MM.1S (cell line): ENCODE measurements at regions not wholly inside any gene's neighbourhood (a gene's known extent, or its start where the extent isn't known, plus 50 kb on each side); places are given as distances from the start of the nearest gene placed in this dataset.

Experiments
- DNase-seq: peaks from one replicate; pipeline ENCODE4 v3.0.0-alpha.2; 2015
- H2AFZ ChIP-seq: fragments of 300-600 bp; sonication (generic); 2 replicates; pipeline ENCODE4 v1.6.0; 2016; ENCODE audit warnings: antibody characterized with exemption, low read length
- H3F3A ChIP-seq: fragments of 300-600 bp; sonication (generic); 2 replicates; pipeline ENCODE4 v1.6.1; 2016; ENCODE audit warnings: mild to moderate bottlenecking, antibody characterized with exemption, low read length, moderate library complexity, mixed read lengths; ENCODE audit not compliant: insufficient read depth
- H3K27ac ChIP-seq: fragments of 300-600 bp; sonication (generic); 2 replicates; pipeline ENCODE4 v1.5.1; 2016; ENCODE audit warnings: mild to moderate bottlenecking, low read length
- H3K27me3 ChIP-seq: fragments of 300-600 bp; sonication (generic); replicated peaks from 2 replicates; pipeline ENCODE4 v1.6.0; 2016; ENCODE audit warnings: low read length; ENCODE audit not compliant: insufficient read depth
- H3K36me3 ChIP-seq: fragments of 300-600 bp; sonication (generic); replicated peaks from 2 replicates; pipeline ENCODE4 v1.6.1; 2016; ENCODE audit warnings: mild to moderate bottlenecking, low read length, mixed read lengths; ENCODE audit not compliant: insufficient read depth
- H3K4me1 ChIP-seq: fragments of 300-600 bp; sonication (generic); 2 replicates; pipeline ENCODE4 v1.6.1; 2016; ENCODE audit warnings: low read length, mixed read lengths
- H3K4me2 ChIP-seq: fragments of 300-600 bp; sonication (generic); 2 replicates; pipeline ENCODE4 v1.6.0; 2016; ENCODE audit warnings: low read depth, low read length
- H3K4me3 ChIP-seq: fragments of 300-600 bp; sonication (generic); 2 replicates; pipeline ENCODE4 v1.5.1; 2016; ENCODE audit warnings: low read length, mixed read lengths
- H3K79me2 ChIP-seq: fragments of 300-600 bp; sonication (generic); 2 replicates; pipeline ENCODE4 v1.6.1; 2016; ENCODE audit warnings: mixed run types, low read length, mixed read lengths
- H3K9ac ChIP-seq: fragments of 300-600 bp; sonication (generic); 2 replicates; pipeline ENCODE4 v1.6.1; 2016; ENCODE audit warnings: low read length, mixed read lengths
- H3K9me2 ChIP-seq: fragments of 300-600 bp; sonication (generic); replicated peaks from 2 replicates; pipeline ENCODE4 v1.6.1; 2016; ENCODE audit warnings: mild to moderate bottlenecking, low read length, mixed read lengths; ENCODE audit not compliant: insufficient read depth
- H3K9me3 ChIP-seq: fragments of 300-600 bp; sonication (generic); replicated peaks from 2 replicates; pipeline ENCODE4 v1.6.1; 2016; ENCODE audit warnings: mild to moderate bottlenecking, low read length, mixed read lengths; ENCODE audit not compliant: insufficient read depth
- H4K20me1 ChIP-seq: fragments of 300-600 bp; sonication (generic); 2 replicates; pipeline ENCODE4 v1.6.1; 2016; ENCODE audit warnings: mild to moderate bottlenecking, low read length, moderate library complexity, mixed read lengths; ENCODE audit not compliant: insufficient read depth
- EZH2 ChIP-seq: fragments of 300-600 bp; sonication (generic); optimal IDR thresholded peaks from 2 replicates; pipeline ENCODE3; 2017; ENCODE audit warnings: low read depth, mild to moderate bottlenecking, antibody characterized with exemption, low read length, mixed read lengths
- EZH2phosphoT487 ChIP-seq: fragments of 300-600 bp; sonication (generic); IDR thresholded peaks from 2 replicates; pipeline ENCODE4 v1.6.1; 2018; ENCODE audit warnings: antibody characterized with exemption, low read length
- TF ChIP-seq, protein P1 (sequence below): fragments of 300-600 bp; sonication (generic); IDR thresholded peaks from 2 replicates; pipeline ENCODE4 v1.5.1; 2016; ENCODE audit warnings: antibody characterized with exemption, low read length, mixed read lengths

DNA sequence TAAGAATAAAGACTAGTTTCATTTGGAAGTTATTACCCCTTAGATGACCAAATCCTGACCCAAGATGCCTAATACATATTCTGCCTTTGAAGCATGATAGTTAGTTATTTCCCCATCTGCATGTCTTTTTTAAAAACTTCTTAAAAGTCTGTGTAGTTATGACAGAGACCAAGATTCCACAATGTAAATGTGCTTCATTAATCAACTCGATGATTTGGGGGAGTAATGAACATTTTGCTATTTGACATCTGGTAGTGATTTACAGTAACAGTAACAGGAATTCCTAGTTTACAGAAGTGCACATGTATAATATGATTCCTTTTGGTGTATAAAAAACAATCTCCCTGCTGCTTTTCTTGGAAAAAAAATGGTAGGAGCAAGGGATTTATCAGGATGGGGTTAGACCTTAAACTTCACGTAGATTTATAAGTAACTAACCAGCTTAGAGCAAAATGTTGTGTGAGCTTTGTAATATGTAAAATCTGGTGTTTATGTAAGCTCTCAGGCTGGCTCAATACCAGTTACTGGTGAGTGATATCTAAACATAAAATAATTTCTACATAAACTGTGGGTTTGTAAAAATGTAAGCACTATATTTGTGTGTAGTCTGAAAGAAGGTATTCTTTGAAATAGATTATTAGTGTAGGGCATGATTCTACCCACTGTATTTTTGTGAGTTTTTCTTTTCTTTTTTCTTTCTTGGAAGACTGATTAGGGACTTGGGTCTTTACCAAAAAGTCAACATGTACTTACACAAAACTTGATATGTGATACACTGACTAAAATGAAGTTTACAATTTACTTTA lies 641.6 kb downstream of the EPHA4 start:
- Histone ChIP-seq H3K4me2 (no peak overlapping the region), H3K9me2 (no peaks in the 10 kb centered on the region), H3K9ac (no peak overlapping the region), H2AFZ (no peak overlapping the region), H3F3A (no peaks in the 10 kb centered on the region), H3K4me3 (no peak overlapping the region), H3K36me3 (no peaks in the 10 kb centered on the region), H4K20me1 (no peaks in the 10 kb centered on the region), H3K4me1 (no peaks in the 10 kb centered on the region), H3K27ac (no peak overlapping the region), H3K79me2 (no peaks in the 10 kb centered on the region), H3K9me3 (no peaks in the 10 kb centered on the region), H3K27me3 (no peaks in the 10 kb centered on the region)
- TF ChIP-seq EZH2 (no peak), EZH2phosphoT487 (no peak)
- TF ChIP-seq, protein P1, sequence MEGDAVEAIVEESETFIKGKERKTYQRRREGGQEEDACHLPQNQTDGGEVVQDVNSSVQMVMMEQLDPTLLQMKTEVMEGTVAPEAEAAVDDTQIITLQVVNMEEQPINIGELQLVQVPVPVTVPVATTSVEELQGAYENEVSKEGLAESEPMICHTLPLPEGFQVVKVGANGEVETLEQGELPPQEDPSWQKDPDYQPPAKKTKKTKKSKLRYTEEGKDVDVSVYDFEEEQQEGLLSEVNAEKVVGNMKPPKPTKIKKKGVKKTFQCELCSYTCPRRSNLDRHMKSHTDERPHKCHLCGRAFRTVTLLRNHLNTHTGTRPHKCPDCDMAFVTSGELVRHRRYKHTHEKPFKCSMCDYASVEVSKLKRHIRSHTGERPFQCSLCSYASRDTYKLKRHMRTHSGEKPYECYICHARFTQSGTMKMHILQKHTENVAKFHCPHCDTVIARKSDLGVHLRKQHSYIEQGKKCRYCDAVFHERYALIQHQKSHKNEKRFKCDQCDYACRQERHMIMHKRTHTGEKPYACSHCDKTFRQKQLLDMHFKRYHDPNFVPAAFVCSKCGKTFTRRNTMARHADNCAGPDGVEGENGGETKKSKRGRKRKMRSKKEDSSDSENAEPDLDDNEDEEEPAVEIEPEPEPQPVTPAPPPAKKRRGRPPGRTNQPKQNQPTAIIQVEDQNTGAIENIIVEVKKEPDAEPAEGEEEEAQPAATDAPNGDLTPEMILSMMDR, result no peak
- no peak for DNase-seq

DNA sequence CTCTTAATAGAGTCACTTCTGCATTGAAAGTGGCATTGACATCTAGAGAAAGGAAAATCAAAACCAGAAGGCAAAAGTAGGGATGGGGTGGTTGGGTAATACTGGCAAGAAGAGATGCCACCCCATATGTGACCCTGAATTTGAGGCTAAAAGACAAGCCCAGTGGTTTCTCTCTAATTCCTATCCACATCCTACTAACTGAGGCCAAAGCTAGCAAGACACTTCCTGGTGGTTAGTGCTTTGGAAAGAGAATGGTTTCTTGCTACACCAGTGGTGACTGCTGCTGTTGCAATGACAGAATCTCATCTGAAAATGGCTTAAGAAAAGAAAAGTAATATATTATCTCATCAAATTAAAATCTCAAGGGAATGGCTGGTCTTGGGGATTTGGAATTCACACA lies 640.6 kb downstream of the EPHA4 start:
- no peak overlapping the region for H3K9ac ChIP-seq
- H3K79me2 ChIP-seq, result no peaks in the 10 kb centered on the region
- H3K36me3 ChIP-seq, result no peaks in the 10 kb centered on the region
- H3K27me3 ChIP-seq, result no peaks in the 10 kb centered on the region
- H2AFZ ChIP-seq, result no peak overlapping the region
- H3K27ac ChIP-seq, result no peak overlapping the region
- no peaks in the 10 kb centered on the region for H3F3A ChIP-seq
- H3K4me3 ChIP-seq, result no peak overlapping the region
- no peak overlapping the region for H3K4me2 ChIP-seq
- no peak for DNase-seq
- no peaks in the 10 kb centered on the region for H4K20me1 ChIP-seq
- no peaks in the 10 kb centered on the region for H3K9me2 ChIP-seq
- TF ChIP-seq, protein P1, result no peak
- TF ChIP-seq EZH2 (no peak), EZH2phosphoT487 (no peak)
- no peaks in the 10 kb centered on the region for H3K4me1 ChIP-seq
- no peaks in the 10 kb centered on the region for H3K9me3 ChIP-seq

DNA sequence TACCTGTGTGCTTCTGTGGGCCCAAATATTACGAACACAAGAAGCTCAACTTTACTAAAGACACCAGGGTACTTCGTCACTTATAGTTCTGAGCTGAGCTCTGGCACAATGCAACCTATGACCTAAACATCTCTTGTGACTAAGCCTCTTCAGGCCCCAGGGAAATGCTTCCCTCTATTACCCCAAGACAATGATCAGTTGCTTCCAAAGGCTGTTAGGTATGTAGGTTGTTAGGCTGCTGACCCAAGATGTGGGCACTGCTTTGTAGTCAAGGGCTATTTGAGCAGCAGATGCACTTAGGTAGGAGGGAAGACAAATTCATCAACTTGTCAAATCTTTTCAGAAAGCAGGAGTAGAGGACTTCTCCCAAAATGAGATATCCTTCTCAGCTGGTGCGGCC lies 640.1 kb downstream of the EPHA4 start:
- Histone ChIP-seq H3K9ac (no peak overlapping the region), H3K4me1 (no peaks in the 10 kb centered on the region), H3K27me3 (no peaks in the 10 kb centered on the region), H3K4me2 (no peak overlapping the region), H3K9me2 (no peaks in the 10 kb centered on the region), H3K9me3 (no peaks in the 10 kb centered on the region), H2AFZ (no peak overlapping the region), H3K27ac (no peak overlapping the region), H3K4me3 (no peak overlapping the region), H3K79me2 (no peaks in the 10 kb centered on the region), H4K20me1 (no peaks in the 10 kb centered on the region), H3K36me3 (no peaks in the 10 kb centered on the region), H3F3A (no peaks in the 10 kb centered on the region)
- DNase-seq, result no peak
- TF ChIP-seq EZH2phosphoT487 (no peak), EZH2 (no peak)
- TF ChIP-seq, protein P1, result no peak
